K562 (cell line): ENCODE measurements at regions not wholly inside any gene's neighbourhood (a gene's known extent, or its start where the extent isn't known, plus 50 kb on each side); places are given as distances from the start of the nearest gene placed in this dataset.

Source experiments
- ATAC-seq: fragments of 200-7000 bp; cut with Tn5 transposase; 3 replicates; pipeline ENCODE4 v1.9.1; 2020; ENCODE audit warnings: moderate library complexity
- BruUV-seq: library from RNA; stranded (reverse); fragments of 400-500 nt; replicated peaks from 2 replicates; lab custom pipeline; 2021; lab: Mats Ljungman, UMichigan
- CTCF ChIA-PET: fragments of 300-600 bp; formaldehyde crosslinking; extraction: SDS; loops from one replicate; lab custom pipeline; 2021; ENCODE audit warnings: low intra/inter-chr PET ratio; lab: Yijun Ruan, JAX
- POLR2A ChIA-PET: fragments of 300-600, 350-650 bp; sonication (Branson Sonifier 250); formaldehyde crosslinking; extraction: SDS; loops from one replicate; lab custom pipeline; 2021; ENCODE audit warnings: antibody characterized with exemption, inconsistent platforms; lab: Yijun Ruan, JAX
- DNase-seq, 4 experiments: peaks; one replicate each; pipeline versions ENCODE4 v3.0.0 to v3.0.0-alpha.2; 2011 to 2018; ENCODE audit warnings: low spot score in 3 of 4, mixed read lengths in 3 of 4; ENCODE audit errors: extremely low read depth in 1 of 4
- FAIRE-seq: peaks from 2 replicates; lab custom pipeline; 2011; peaks lifted over from hg19 to GRCh38; lab: Jason Lieb, UNC
- H2AFZ ChIP-seq: 2 replicates; pipeline ENCODE4 v1.6.0; 2011; ENCODE audit warnings: low read depth, low read length, control low read depth, inconsistent platforms
- H3K27ac ChIP-seq: fragments of 200-600 bp; 3 replicates; pipeline ENCODE4 v1.8.0; 2011; ENCODE audit warnings: low read depth, mild to moderate bottlenecking, control low read depth, inconsistent platforms, low read length, moderate library complexity, mixed read lengths; ENCODE audit errors: extremely low read depth
- H3K27me3 ChIP-seq, 2 experiments: fragments of 300-600 bp in 1 of 2; 2 replicates in 1 of 2; 3 replicates in 1 of 2; pipeline versions ENCODE4 v1.6.0 to v1.8.0; 2011; ENCODE audit warnings: inconsistent platforms in 2 of 2, low read length in 2 of 2, mild to moderate bottlenecking in 1 of 2, mixed read lengths in 1 of 2, moderate library complexity in 1 of 2; ENCODE audit not compliant: control insufficient read depth in 2 of 2, insufficient read depth in 2 of 2
- H3K36me3 ChIP-seq: fragments of 300-600 bp; 3 replicates; pipeline ENCODE4 v1.8.0; 2011; ENCODE audit warnings: mild to moderate bottlenecking, low read length, inconsistent platforms; ENCODE audit not compliant: control insufficient read depth, insufficient read depth
- H3K4me1 ChIP-seq, 2 experiments: fragments of 200-600 bp in 1 of 2; replicated peaks in 1 of 2; 2 replicates in 1 of 2; 3 replicates in 1 of 2; pipeline versions ENCODE4 v1.5.1 to v1.8.0; 2011; ENCODE audit warnings: inconsistent platforms in 2 of 2, low read length in 2 of 2, mild to moderate bottlenecking in 1 of 2, mixed read lengths in 1 of 2, moderate library complexity in 1 of 2; ENCODE audit not compliant: control insufficient read depth in 2 of 2, insufficient read depth in 2 of 2
- H3K4me2 ChIP-seq: 2 replicates; pipeline ENCODE4 v1.6.1; 2011; ENCODE audit warnings: low read length, control low read depth, inconsistent platforms, mixed read lengths; ENCODE audit not compliant: insufficient read depth
- H3K4me3 ChIP-seq: fragments of 200-600 bp; sonication (generic), shearing (Covaris generic); 2 replicates; pipeline ENCODE4 v1.5.1; 2016; ENCODE audit warnings: control low read depth, inconsistent platforms
- H3K79me2 ChIP-seq: fragments of 200-600 bp; 3 replicates; pipeline ENCODE4 v1.8.0; 2011; ENCODE audit warnings: low read length, inconsistent platforms; ENCODE audit not compliant: control insufficient read depth, insufficient read depth
- H3K9ac ChIP-seq, 2 experiments: 2 replicates each; pipeline versions ENCODE4 v1.6.0 to v1.6.1; 2011; ENCODE audit warnings: low read depth in 2 of 2, low read length in 2 of 2, control low read depth in 1 of 2, inconsistent platforms in 1 of 2, mild to moderate bottlenecking in 1 of 2, mixed read lengths in 1 of 2; ENCODE audit not compliant: insufficient read depth in 1 of 2
- H3K9me1 ChIP-seq: one replicate; pipeline ENCODE4 v1.6.0; 2011; ENCODE audit warnings: inconsistent platforms, mild to moderate bottlenecking, low read length, moderate library complexity; ENCODE audit not compliant: control insufficient read depth, insufficient read depth
- H3K9me3 ChIP-seq: replicated peaks from 2 replicates; pipeline ENCODE4 v1.5.1; 2011; ENCODE audit warnings: low read depth, low read length, inconsistent platforms; ENCODE audit not compliant: control insufficient read depth, insufficient read depth
- H4K20me1 ChIP-seq: replicated peaks from 2 replicates; pipeline ENCODE4 v1.6.1; 2011; ENCODE audit warnings: low read length, inconsistent platforms, mixed read lengths; ENCODE audit not compliant: control insufficient read depth, insufficient read depth
- CTBP1 ChIP-seq: fragments of 450-650 bp; IDR thresholded peaks from 2 replicates; pipeline ENCODE4 v1.6.1; 2016; ENCODE audit warnings: borderline replicate concordance
- HDGF ChIP-seq: fragments of 450-650 bp; IDR thresholded peaks from 2 replicates; pipeline ENCODE4 v1.6.1; 2016
- HOMEZ ChIP-seq: fragments of 250-450 bp; sonication (Bioruptor Pico); IDR thresholded peaks from 2 replicates; pipeline ENCODE4 v1.4.0; 2020; ENCODE audit warnings: mild to moderate bottlenecking, moderate library complexity
- WGBS: fragments of 100-300 bp; shearing (Covaris generic); methylation state at CpG from one replicate; pipeline ENCODE4 v1.1.6; 2016; ENCODE audit warnings: low coverage, mixed read lengths; ENCODE audit not compliant: insufficient coverage; ENCODE audit errors: missing lambda C conversion rate; 5-methylcytosine and 5-hydroxymethylcytosine counted together
- in situ Hi-C: fragments of 300-500 bp; cut with MboI; formaldehyde crosslinking; loops from 4 replicates; pipeline ENCODE4 v1.15.0; 2018; ENCODE audit warnings: inconsistent platforms, mixed read lengths
- intact Hi-C: fragments of 100-400 bp; cut with micrococcal nuclease; formaldehyde crosslinking; loops from 2 replicates; pipeline ENCODE4 v1.14.2; 2022
- TF ChIP-seq, protein P1 (sequence below): fragments of 250-450 bp; sonication (Bioruptor Pico); IDR thresholded peaks from 2 replicates; pipeline ENCODE4 v1.8.0; 2021; ENCODE audit warnings: moderate library complexity, mild to moderate bottlenecking, inconsistent platforms
- TF ChIP-seq, protein P2 (sequence below): fragments of 200-600 bp; sonication (generic); IDR thresholded peaks from one replicate; pipeline ENCODE4 v1.6.1; 2012; ENCODE audit warnings: mild to moderate bottlenecking, low read depth, low read length, inconsistent platforms

DNA sequence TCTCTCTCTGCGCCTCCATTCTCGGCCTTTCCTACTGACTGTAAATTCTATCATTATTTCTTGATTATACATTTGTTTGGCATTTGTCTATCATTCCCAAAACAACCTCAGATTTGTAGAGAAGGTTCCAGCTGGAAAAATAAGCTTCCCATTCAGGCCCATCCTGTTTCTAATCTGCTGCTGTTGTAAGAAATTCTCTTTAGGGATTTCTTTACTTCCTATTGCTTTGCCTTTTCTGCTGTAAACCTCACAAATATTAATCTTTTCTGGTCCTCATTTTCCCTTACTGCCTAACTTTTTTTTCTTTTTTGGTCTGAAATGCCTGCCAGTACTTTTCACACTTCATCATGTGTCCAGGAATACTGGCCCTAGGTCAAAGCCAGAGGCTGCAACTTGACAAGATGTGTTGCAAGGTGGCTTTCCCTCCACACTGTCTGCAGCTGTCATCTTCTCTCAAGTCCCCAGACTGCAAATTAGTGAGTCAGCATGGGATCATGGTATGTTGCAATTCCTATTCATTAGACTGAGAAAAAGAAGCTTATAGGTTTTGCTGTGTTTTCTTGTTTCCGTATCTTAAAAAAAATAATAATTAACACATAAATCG is 858.7 kb upstream of the CHORDC1 start:
- FAIRE-seq = no peak
- Histone ChIP-seq H3K27me3 (no peaks in the 10 kb centered on the region), H3K9ac (no peak overlapping the region)
- TF ChIP-seq, protein P1, sequence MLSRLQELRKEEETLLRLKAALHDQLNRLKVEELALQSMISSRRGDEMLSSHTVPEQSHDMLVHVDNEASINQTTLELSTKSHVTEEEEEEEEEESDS (CRISPR knock-in tag) = no peak
- TF ChIP-seq, protein P2, sequence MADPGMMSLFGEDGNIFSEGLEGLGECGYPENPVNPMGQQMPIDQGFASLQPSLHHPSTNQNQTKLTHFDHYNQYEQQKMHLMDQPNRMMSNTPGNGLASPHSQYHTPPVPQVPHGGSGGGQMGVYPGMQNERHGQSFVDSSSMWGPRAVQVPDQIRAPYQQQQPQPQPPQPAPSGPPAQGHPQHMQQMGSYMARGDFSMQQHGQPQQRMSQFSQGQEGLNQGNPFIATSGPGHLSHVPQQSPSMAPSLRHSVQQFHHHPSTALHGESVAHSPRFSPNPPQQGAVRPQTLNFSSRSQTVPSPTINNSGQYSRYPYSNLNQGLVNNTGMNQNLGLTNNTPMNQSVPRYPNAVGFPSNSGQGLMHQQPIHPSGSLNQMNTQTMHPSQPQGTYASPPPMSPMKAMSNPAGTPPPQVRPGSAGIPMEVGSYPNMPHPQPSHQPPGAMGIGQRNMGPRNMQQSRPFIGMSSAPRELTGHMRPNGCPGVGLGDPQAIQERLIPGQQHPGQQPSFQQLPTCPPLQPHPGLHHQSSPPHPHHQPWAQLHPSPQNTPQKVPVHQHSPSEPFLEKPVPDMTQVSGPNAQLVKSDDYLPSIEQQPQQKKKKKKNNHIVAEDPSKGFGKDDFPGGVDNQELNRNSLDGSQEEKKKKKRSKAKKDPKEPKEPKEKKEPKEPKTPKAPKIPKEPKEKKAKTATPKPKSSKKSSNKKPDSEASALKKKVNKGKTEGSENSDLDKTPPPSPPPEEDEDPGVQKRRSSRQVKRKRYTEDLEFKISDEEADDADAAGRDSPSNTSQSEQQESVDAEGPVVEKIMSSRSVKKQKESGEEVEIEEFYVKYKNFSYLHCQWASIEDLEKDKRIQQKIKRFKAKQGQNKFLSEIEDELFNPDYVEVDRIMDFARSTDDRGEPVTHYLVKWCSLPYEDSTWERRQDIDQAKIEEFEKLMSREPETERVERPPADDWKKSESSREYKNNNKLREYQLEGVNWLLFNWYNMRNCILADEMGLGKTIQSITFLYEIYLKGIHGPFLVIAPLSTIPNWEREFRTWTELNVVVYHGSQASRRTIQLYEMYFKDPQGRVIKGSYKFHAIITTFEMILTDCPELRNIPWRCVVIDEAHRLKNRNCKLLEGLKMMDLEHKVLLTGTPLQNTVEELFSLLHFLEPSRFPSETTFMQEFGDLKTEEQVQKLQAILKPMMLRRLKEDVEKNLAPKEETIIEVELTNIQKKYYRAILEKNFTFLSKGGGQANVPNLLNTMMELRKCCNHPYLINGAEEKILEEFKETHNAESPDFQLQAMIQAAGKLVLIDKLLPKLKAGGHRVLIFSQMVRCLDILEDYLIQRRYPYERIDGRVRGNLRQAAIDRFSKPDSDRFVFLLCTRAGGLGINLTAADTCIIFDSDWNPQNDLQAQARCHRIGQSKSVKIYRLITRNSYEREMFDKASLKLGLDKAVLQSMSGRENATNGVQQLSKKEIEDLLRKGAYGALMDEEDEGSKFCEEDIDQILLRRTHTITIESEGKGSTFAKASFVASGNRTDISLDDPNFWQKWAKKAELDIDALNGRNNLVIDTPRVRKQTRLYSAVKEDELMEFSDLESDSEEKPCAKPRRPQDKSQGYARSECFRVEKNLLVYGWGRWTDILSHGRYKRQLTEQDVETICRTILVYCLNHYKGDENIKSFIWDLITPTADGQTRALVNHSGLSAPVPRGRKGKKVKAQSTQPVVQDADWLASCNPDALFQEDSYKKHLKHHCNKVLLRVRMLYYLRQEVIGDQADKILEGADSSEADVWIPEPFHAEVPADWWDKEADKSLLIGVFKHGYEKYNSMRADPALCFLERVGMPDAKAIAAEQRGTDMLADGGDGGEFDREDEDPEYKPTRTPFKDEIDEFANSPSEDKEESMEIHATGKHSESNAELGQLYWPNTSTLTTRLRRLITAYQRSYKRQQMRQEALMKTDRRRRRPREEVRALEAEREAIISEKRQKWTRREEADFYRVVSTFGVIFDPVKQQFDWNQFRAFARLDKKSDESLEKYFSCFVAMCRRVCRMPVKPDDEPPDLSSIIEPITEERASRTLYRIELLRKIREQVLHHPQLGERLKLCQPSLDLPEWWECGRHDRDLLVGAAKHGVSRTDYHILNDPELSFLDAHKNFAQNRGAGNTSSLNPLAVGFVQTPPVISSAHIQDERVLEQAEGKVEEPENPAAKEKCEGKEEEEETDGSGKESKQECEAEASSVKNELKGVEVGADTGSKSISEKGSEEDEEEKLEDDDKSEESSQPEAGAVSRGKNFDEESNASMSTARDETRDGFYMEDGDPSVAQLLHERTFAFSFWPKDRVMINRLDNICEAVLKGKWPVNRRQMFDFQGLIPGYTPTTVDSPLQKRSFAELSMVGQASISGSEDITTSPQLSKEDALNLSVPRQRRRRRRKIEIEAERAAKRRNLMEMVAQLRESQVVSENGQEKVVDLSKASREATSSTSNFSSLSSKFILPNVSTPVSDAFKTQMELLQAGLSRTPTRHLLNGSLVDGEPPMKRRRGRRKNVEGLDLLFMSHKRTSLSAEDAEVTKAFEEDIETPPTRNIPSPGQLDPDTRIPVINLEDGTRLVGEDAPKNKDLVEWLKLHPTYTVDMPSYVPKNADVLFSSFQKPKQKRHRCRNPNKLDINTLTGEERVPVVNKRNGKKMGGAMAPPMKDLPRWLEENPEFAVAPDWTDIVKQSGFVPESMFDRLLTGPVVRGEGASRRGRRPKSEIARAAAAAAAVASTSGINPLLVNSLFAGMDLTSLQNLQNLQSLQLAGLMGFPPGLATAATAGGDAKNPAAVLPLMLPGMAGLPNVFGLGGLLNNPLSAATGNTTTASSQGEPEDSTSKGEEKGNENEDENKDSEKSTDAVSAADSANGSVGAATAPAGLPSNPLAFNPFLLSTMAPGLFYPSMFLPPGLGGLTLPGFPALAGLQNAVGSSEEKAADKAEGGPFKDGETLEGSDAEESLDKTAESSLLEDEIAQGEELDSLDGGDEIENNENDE = no peak
- TF ChIP-seq HOMEZ (no peak), CTBP1 (no peak), HDGF (no peak)

More for the DNA sequence above, 858.7 kb upstream of the CHORDC1 start:
- no peaks in the 10 kb centered on the region for H3K9me1 ChIP-seq
- 0% methylated on average over 4 of the region's 4 CpGs for WGBS
- no peak overlapping the region for H3K4me2 ChIP-seq
- POLR2A ChIA-PET = no interaction called here
- CTCF ChIA-PET = no interaction called here
- H4K20me1 ChIP-seq = no peaks in the 10 kb centered on the region
- BruUV-seq = no TSS peak
- in situ Hi-C loops = no loop called here
- H3K9me3 ChIP-seq = no peaks in the 10 kb centered on the region; the same call in 1 of the 2 replicates
- no peaks in the 10 kb centered on the region for H3K4me1 ChIP-seq
- no peak overlapping the region for H3K27ac ChIP-seq
- no peaks in the 10 kb centered on the region for H3K79me2 ChIP-seq
- ATAC-seq (no peak), DNase-seq (no peak)
- no peaks in the 10 kb centered on the region for H3K36me3 ChIP-seq
- intact Hi-C loops = no loop called here
- no peak overlapping the region for H2AFZ ChIP-seq
- H3K4me3 ChIP-seq = no peak overlapping the region
